IPS DF 4.7 (cell line): ENCODE measurements at regions not wholly inside any gene's neighbourhood (a gene's known extent, or its start where the extent isn't known, plus 50 kb on each side); places are given as distances from the start of the nearest gene placed in this dataset.
"Not testable (repeated sequence)": the region's sequence is repeated elsewhere in the genome, so short reads cannot be mapped to it uniquely, and the experiment has no call there.

Source experiments
- DNase-seq: peaks from one replicate; pipeline ENCODE4 v3.0.0-alpha.2; 2013; ENCODE audit warnings: low spot score; ENCODE audit errors: extremely low read depth

GRCh38 chr2:8599421-8600242, 82.2 kb upstream of the ID2 start:
- no peak for DNase-seq

- no peak for DNase-seq
These were observed 81.4 kb upstream of the ID2 start for GRCh38 chr2:8600456-8600855.

- no peak for DNase-seq
These were observed 79.0 kb upstream of the ID2 start for GRCh38 chr2:8602809-8603208.

- DNase-seq, result not testable (repeated sequence)
These were observed 78.5 kb upstream of the ID2 start for GRCh38 chr2:8603356-8603755.

GRCh38 chr2:8604262-8604661, 77.6 kb upstream of the ID2 start:
- DNase-seq, result no peak

GRCh38 chr2:8605351-8606065, 76.3 kb upstream of the ID2 start:
- DNase-seq, result no peak

- DNase-seq, result no peak
These were observed 75.6 kb upstream of the ID2 start for GRCh38 chr2:8606226-8606625.

GRCh38 chr2:8606649-8607550, 75.0 kb upstream of the ID2 start:
- DNase-seq, result no peak

GRCh38 chr2:8607606-8608005, 74.2 kb upstream of the ID2 start:
- DNase-seq, result no peak

- no peak for DNase-seq
These were observed 73.4 kb upstream of the ID2 start for GRCh38 chr2:8608411-8608954.

GRCh38 chr2:8609357-8609811, 72.5 kb upstream of the ID2 start:
- no peak for DNase-seq

- DNase-seq, result not testable (repeated sequence)
These were observed 71.1 kb upstream of the ID2 start for GRCh38 chr2:8610775-8611174.

GRCh38 chr2:8611246-8611645, 70.6 kb upstream of the ID2 start:
- no peak for DNase-seq

GRCh38 chr2:8611700-8612099, 70.2 kb upstream of the ID2 start:
- no peak for DNase-seq

GRCh38 chr2:8612734-8613179, 69.1 kb upstream of the ID2 start:
- DNase-seq, result no peak

GRCh38 chr2:8613207-8613999, 68.5 kb upstream of the ID2 start:
- DNase-seq, result not testable (repeated sequence)

GRCh38 chr2:8614646-8615045, 67.2 kb upstream of the ID2 start:
- no peak for DNase-seq

- DNase-seq, result no peak
These were observed 66.6 kb upstream of the ID2 start for GRCh38 chr2:8615252-8615575.

- no peak for DNase-seq
These were observed 66.1 kb upstream of the ID2 start for GRCh38 chr2:8615576-8616281.

- DNase-seq, result no peak
These were observed 64.8 kb upstream of the ID2 start for GRCh38 chr2:8617048-8617447.
